GM12891 (cell line): ENCODE measurements at regions not wholly inside any gene's neighbourhood (a gene's known extent, or its start where the extent isn't known, plus 50 kb on each side); places are given as distances from the start of the nearest gene placed in this dataset.

Experiments
- POLR2A ChIP-seq: IDR thresholded peaks from 2 replicates; pipeline ENCODE4 v1.6.1; 2011; ENCODE audit warnings: low read depth, low read length, control low read depth
- POLR2AphosphoS5 ChIP-seq: IDR thresholded peaks from 2 replicates; pipeline ENCODE4 v1.6.1; 2011; ENCODE audit warnings: low read depth, low read length, control low read depth
- SPI1 ChIP-seq: IDR thresholded peaks from 2 replicates; pipeline ENCODE4 v1.6.1; 2011; ENCODE audit warnings: low read depth, low read length, control low read depth
- TAF1 ChIP-seq: IDR thresholded peaks from 2 replicates; pipeline ENCODE4 v1.6.1; 2011; ENCODE audit warnings: low read depth, low read length, control low read depth

DNA sequence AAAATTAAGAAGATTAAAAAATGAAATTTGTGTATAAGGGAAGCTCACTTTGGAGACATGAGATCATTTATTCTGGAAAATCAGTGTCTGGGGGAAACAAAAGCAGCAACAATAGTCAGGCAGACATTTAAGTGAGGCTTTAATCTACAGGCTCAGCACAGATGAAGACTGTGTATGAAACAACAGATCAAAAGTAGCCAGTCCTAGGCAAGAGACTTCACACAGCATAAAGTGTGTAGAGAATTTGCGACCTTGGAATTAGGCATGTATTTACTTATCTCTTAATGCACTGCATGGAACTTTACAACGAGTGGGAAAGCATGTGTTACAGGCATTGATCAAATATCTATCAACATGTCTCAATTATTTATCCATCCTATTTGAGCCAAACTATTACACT lies 1099.9 kb downstream of the PLA2G4A start:
- TF ChIP-seq TAF1 (no peak), POLR2AphosphoS5 (no peak), POLR2A (no peak), SPI1 (no peak)
